DMS 273 treated with DMSO at 0.1 percent for 48 hours (cell line): ENCODE measurements at regions not wholly inside any gene's neighbourhood (a gene's known extent, or its start where the extent isn't known, plus 50 kb on each side); places are given as distances from the start of the nearest gene placed in this dataset.
A peak's percentile ranks its signal among the peaks of the same experiment; 100 is the strongest.

ENCODE experiments used
- DNase-seq: peaks from one replicate; lab custom pipeline; 2025; lab: John Stamatoyannopoulos, UW

- DNase-seq: no peak
Measured at GRCh38 chr1:60431593-60431992, 358.0 kb upstream of the C1orf87 start.

GRCh38 chr1:60430375-60430774, 356.8 kb upstream of the C1orf87 start:
- DNase-seq: no peak

DNA sequence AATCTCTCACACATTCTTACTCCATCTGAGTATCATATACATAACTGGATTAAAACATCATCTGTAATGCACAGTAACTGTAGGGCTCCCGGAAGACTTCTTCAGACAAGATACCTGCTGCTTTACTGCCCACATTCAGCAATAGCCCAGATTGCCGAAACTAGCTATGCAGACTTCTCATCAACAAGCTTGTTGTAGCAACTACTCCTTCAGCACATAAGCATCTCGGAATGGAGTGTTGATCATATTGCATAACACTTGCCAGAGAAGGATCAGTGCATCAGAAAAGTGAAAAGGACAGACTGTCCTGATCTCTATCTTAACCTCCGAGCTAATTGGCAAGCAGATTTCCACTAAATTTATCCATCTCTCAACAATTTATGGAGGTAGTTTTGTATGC, 354.6 kb upstream of the C1orf87 start:
- DNase-seq: peak; percentile 22

- DNase-seq: peak; percentile 36
Measured at GRCh38 chr1:60427701-60428100, 354.1 kb upstream of the C1orf87 start.

DNA sequence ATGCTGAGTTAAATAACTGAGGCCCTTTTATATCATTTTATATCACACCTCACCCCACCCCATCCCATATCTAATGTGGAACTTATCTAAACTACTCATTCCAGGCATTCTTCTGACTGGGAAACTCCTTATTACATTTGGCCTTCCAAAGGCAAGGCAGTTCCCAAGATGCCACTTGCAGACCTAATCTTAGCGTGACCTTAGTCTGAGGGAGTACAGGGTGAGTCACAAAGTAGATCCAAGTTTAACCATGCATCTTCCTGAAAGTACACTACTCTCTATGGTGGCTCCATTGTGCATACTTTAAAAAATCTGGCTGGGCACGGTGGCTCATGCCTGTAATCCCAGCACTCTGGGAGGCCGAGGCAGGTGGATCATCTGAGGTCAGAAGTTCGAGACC, 353.6 kb upstream of the C1orf87 start:
- DNase-seq: no peak

DNA sequence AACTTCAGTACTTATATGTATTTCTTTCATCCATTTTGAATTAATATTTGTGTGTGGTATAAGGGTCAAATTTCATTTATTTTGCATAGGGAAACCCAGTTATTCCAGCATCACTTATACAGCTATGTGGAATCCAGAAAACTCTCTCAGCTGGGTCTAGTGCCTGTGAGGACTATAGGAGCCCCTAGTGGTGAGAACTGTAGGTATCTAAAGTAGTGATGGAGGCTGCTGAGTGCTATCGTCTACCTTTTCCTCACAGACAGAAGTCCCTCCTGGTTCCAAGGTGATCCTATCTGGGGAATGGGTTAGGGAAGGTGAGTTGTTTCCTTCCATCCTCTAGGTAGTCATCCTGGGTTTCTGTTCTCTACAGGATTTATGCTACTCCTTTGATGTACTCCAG, 352.0 kb upstream of the C1orf87 start:
- DNase-seq: no peak

GRCh38 chr1:60423146-60423780, 349.7 kb upstream of the C1orf87 start:
- DNase-seq: no peak

- no peak for DNase-seq
Measured at GRCh38 chr1:60421965-60422364, 348.4 kb upstream of the C1orf87 start.

- no peak for DNase-seq
Measured at GRCh38 chr1:60419023-60419422, 345.5 kb upstream of the C1orf87 start.

DNA sequence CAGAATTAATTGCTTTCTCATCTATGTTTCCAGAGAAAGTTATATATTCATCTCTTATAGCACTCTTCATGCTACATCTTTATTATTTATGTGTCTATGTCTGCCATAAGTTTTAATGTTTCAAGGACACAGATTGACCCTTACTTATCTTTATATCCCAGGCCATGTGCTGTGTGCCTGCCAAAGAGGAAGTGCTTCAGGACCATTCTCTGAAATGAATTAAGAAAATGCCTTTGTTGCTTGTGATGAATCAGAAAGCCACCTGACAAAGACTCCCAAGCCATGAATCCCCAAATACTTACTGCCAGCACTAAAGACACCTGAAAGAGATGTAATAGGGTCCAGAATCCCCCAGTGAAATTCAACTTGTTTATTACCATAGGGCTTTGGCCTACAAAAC, 342.1 kb upstream of the C1orf87 start:
- no peak for DNase-seq

- DNase-seq: no peak
Measured at GRCh38 chr1:60413091-60413490, 339.5 kb upstream of the C1orf87 start.

- DNase-seq: no peak
Measured at GRCh38 chr1:60411591-60411990, 338.0 kb upstream of the C1orf87 start.

DNA sequence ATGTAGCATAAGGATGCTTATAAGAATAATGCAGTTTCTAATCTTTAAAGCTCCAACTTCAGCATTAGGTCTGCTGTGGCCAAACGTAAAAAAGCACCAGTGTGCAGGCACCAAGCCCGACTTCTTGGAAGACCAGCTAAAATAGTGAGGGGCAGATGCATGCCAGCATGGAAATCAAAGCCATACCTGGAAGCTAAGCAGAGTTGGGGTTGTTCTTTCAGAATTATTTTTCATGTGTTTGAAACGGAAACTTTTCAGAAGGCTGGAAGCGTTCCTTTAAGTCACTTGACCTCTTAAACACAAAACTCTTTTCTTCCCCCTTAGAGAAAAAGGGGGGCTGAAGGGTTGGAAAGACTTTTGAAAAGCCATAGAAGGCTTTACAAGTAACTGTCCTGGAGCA, 329.2 kb upstream of the C1orf87 start:
- no peak for DNase-seq

DNA sequence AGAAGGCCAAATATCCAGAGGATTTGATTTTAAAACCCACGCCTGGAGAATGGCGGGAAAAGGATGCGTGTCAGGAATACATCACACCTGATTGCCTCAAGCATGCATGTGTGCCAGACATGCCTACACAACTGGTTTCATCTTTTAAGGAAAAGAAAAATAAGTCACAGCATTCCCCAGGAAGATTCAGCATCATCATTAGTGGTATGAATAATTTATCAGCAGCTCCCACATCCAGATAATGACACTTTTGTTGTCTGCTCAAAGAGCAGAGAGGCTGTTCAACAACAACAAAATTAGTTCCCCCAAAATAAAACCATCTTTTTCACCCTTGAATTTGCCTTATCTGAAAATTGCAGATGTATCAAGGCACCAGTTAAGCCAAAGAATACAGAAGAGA, 328.6 kb upstream of the C1orf87 start:
- no peak for DNase-seq

GRCh38 chr1:60394436-60394835, 320.9 kb upstream of the C1orf87 start:
- no peak for DNase-seq

DNA sequence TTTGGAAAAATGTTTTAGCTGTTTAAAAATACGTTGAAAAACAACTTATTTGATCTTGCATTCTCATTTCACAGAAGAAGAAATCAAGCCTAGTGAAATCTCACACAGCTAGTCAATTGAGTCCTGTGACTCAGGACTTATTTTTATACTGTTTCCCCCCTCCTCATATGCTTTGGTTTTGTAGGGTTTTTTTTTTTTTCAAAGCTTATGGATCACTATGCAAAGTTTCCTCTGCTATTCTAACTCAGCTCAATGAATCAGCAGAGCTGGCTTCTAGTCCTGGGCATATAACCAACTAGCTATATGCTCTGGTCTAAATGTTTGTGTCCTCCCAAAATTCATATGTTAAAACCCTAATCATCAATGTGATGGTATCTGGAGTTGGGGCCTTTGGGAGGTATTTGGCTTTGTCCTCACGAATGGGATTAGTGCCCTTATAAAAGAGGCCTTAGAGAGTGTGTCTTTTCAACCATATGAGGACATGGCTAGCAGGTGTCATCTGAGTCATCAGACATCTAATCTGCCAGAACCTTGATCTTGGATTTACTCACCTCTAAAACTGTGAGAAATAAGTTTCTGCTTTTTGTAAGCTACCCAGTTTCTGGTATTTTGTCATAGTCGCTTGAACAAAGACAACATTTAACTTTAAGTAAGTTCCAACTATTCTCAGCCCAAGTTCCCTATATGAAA, 317.2 kb upstream of the C1orf87 start:
- no peak for DNase-seq

DNA sequence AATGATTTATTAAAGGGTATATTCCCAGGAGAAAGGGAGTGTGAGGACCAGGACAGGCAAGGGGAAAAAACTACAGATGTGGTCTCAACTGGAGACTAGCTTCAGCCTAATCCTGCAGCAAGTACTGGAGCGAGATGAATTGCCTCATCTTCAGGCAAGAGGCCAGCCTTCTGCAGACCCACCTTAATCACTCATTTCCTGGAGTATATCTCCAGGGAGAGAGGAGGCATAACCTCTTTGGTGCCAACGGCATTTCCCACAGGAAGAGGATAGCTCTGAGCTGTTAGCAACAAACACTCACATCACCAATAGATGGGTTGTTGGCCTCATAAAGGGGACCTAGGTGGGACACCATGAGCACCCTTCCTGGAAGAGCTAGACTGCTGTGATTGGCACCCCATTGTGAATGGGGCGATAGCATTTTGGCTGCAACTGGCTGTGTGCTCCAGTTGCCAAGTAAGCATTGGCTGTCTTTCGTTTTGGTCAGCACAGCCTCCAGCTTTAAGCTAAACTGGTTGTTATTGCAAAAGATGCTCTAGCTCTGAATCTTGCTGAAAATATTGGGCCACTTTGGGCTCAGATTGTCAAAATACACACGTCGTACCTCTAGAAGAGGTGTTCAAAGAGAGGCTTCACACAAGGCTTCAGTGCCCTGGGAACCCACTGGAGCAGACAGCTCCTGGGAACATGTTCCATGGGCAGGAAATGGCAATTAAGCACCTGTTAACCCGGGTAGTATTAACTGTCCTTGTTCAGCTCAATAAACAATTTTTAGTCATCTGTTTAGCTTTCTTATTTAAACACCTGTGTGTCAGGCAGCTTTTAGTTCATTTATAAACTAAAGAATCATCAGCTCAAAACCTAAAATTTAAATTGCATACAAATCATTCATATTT, 314.8 kb upstream of the C1orf87 start:
- no peak for DNase-seq

GRCh38 chr1:60387175-60387574, 313.6 kb upstream of the C1orf87 start:
- DNase-seq: no peak

GRCh38 chr1:60386249-60386648, 312.7 kb upstream of the C1orf87 start:
- DNase-seq: no peak

DNA sequence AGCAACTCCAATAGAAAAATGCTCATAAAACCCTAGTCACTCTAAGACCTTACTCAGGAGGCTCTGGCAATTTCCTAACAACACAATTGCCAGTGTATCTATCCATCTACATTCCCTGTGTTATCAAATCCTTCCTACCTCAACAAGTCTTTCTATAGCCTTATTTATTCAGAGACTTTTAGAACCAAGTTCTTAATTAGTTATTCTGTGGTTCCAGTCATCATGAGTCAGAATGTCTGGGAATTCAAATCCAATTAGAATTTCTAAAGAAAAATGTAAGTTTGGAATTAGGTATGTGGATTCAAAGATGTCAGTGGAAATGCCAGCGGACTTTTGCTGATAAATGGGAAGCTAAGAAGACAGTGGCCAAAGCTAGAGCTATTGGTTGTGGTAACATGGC, 302.6 kb upstream of the C1orf87 start:
- no peak for DNase-seq

GRCh38 chr1:60374537-60374936, 301.0 kb upstream of the C1orf87 start:
- DNase-seq: no peak

DNA sequence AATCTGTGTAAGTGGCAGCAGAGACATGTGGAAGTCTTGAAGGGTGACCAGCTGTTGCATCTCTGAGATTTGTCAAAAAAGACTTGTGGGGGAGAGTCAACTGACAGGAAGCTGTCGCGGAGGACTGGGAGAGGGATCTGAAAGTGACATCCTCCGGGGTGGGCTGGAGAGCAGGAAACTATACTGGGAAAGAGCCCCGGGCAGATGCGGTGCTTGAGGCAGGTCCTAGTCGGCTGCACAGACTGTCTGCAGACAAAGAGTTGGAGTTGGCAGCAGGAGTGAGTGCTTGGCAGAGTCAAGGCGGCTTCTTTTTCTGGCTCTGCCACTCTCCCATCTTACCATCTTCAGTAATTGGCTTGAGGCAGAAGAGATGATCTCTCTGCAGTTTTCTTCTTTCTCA, 294.0 kb upstream of the C1orf87 start:
- DNase-seq: no peak

- DNase-seq: no peak
Measured at GRCh38 chr1:60359431-60359830, 285.9 kb upstream of the C1orf87 start.
